HG02943 (cell line): ENCODE measurements at regions not wholly inside any gene's neighbourhood (a gene's known extent, or its start where the extent isn't known, plus 50 kb on each side); places are given as distances from the start of the nearest gene placed in this dataset.

ENCODE experiments used
- ATAC-seq: cut with Tn5 transposase; IDR thresholded peaks from one replicate; pipeline ENCODE4 v1.9.1; 2021; ENCODE audit warnings: mild to moderate bottlenecking, low read depth, moderate library complexity; ENCODE audit not compliant: unreplicated experiment

DNA sequence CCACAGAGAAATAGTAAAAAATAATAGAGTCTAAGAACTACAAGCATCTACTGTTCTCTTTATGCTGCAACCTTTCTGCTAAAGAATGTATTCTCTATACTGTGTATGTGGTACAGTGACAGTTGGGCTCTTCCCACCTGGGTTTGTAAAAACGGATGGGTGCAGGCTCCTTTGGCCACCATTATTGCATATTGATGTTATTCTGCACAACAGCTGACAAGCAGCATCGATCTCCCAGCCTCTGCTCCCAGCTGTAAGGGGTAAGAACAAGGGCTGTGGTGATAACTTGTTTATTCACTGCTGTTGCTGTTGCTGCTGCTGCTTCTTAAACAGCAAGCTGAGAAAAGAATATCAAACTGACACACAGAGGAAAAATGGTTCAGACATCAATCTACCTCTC is 56.1 kb downstream of the KCNRG start:
- no peak for ATAC-seq

DNA sequence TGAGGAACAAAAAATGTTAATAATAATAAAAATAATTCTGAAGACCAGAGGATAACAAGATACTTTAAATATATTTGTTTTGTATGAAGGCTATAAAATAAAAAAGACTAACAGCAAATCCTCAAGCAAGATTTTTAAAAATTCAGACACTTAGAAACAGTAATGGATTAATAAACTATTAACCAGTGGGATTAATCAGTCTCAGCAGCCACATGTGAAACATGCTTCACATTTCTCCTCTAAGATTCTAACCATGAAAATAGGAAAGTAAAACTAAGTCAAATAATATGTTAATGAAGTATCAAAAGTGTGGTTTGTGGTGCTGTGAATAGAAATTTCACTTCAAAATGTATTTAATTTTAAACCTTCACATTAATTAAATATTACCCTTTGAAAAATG is 57.4 kb downstream of the KCNRG start:
- ATAC-seq, result no peak

DNA sequence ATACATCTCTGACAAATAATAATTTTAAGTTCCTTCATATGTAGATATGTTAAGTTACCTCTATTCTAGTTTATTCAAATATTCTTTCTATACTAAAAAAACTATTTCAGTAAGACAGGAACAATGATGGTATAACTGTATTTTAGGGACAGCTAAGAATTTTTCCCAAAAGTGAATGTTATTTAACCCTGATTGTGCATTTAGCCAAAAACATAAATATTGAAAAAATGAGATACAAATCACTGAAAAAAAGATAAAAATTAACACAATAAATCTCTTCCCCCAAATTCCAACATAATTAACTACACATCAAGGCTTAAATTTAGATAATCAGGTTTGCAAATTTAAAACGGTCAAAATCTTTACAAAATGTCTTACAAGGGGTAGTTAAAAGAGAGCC is 58.1 kb downstream of the KCNRG start:
- ATAC-seq, result no peak

DNA sequence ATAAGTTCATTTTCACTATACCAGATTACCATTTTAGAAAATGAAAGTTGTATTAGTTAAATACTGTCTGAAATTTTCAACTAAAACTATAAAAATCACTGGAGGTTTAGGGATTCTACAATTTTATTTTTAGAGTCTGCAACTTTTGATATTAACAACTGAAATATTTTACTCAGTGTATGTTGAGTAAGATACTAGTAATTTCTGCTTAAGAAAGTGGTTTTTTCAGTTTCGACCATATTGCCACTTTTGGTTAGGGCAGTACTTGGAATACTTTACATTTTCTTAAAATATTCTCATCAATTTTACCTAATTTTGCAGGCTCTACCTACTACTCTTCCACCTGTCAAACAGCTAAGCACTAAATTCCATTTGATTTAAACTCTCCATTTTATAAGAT is 59.6 kb downstream of the KCNRG start:
- no peak for ATAC-seq

DNA sequence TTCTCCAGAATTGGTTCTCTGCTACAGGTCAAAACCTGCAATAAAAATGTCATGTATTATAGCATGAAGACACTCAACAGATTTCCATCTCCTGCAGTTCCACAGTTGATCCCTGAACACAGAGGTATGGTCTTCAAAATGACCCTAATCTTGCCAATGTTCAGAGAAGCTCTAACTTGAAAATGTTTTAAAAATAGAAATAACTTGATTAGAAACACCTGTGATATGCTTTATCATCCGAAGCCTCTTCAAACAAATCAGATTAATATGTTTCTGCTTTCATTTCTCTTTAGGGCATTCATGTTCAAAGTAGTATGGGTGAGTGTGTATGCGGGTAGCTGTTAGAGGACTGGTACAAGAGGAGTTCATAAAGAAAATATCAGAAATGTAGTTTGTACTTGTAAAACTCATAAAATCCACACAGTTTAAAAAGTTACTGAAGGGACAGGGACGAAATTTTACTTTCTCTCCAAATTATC is 60.4 kb downstream of the KCNRG start:
- no peak for ATAC-seq

DNA sequence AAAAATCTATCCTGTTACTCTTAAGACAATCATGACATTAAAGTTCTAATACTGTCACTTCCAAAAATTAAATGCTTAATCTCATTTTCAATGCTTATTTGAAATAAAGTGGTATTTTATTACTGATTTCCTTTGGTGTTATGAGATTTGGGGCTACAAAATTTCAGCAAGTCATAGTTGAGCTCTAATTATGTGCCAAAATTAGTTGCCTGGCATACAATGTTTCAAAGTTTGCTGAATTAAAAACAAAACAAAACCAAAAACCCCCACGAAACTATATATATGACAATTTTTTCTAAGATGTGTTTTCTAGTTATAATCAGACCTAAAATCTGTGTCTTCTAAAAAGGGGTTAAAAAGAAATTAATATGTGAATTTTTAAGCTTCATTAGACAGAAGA is 62.2 kb downstream of the KCNRG start:
- ATAC-seq, result no peak

DNA sequence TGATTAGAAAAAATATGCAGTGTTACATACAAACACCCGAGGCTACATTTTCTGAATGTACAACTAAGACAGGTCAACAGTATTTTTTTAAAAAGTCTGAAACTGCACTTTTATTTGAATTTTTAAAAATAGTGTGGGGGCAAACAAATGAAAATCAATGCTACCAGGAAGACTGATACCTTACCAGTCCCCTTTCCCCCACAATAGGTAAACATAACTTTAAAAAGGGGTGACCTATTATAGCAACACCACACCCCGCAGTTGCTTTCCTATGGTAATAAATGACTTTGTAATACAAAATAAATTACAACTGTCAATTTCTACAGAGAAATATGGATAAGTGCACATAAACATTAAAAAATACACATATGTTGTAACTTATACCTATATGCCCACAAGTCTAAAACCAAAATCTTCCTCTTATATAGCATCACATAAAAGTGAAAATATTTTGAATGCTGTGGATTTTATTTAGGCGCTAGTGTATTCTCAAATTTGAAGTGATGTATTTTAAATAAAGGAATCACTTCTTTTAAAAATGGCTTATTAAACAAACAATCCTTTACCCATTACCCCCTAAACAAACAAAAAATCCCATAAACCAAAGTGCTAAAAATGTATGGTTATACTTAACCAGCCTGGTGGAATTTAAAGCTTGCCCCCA is 63.1 kb downstream of the KCNRG start:
- ATAC-seq, result no peak

DNA sequence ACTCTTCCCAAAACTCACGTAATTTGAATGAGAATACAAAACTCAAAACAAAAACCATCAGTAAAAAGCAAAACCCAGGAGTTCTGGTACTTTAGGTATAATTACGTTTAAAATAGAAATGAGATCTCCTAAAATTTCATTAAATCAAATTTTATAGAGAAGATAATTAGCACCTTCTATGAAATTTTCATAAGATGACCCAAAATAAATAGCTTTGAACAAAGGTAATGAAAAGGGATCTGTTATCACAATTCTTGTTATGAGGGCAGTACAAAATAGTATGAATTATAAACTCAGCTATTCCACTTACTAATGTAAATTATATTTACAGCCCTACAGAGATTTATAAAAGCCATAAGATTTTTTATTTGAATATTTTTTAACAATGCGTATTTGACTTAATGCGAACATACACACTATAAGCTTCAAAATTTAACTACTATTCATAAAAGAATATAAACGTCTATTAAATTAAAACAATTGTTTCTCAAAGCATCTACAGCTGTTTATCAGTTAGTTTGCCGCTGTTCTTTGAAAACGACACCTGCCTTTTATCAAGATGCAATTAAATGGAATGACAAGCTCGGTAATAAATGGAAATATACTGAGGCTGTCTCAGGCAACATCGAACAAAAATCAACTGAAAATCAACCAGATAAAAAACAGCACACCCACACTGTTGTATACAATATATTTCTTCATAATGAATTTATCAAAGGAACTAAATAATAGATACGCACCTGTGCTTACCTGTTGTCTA is 63.8 kb downstream of the KCNRG start:
- no peak for ATAC-seq

DNA sequence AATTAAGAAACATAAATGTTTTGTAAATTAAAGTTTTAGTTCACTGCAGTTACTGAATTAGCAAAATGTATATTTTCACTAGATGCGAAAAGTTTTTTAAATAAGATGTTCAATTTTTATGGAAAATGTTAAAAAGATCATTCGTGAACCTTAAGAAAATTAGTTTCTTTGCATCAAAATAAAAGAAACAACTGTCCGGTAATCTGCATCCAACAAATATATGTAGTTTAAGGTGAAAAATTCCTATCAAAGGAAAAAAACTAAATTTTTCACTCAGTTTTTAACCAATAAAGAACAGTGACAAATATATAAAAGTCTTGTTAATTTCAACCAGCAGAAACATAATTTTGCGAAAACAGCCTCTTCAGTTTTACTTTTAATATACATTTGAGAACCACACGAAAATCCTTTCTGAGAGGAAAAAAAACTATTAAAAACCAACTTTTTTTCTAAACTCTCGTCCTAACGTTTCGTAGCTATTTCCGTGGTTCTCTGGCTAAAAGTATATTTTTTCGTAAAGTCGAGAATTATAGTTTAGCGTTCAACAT is 64.5 kb downstream of the KCNRG start:
- ATAC-seq, result no peak

DNA sequence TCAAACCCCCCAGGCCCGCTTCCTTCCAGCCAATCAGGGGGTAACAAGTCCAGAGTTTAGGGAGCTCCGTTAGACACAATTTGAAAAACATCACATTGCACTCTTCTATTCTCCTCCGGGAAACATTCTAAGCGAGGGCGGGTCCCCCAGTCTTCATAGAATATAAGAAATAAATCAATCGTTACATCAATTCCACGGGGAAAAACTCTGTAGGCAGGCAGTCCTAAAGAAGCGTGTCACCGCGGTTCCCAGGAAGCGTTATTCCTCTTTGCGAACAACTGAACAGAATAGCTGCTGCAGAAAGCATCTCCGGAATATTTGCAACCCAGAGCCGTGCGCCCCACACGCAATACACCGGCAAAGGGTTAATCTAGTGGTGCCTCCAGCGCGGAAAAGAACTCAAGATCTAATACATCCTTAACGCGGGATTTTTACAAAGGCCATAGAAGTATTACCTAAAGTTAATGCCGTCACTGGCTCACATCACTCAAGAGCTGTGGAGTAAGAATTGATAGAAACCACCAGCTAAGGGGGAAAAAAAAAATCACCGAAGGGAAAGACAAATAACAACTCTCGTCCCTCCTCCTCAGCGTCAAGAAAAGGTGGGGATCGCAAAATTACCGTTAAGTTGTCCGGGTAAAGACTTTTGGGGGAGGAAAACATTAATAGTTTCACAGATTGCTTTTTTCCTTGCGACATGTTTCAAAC is 65.1 kb downstream of the KCNRG start:
- no peak for ATAC-seq

DNA sequence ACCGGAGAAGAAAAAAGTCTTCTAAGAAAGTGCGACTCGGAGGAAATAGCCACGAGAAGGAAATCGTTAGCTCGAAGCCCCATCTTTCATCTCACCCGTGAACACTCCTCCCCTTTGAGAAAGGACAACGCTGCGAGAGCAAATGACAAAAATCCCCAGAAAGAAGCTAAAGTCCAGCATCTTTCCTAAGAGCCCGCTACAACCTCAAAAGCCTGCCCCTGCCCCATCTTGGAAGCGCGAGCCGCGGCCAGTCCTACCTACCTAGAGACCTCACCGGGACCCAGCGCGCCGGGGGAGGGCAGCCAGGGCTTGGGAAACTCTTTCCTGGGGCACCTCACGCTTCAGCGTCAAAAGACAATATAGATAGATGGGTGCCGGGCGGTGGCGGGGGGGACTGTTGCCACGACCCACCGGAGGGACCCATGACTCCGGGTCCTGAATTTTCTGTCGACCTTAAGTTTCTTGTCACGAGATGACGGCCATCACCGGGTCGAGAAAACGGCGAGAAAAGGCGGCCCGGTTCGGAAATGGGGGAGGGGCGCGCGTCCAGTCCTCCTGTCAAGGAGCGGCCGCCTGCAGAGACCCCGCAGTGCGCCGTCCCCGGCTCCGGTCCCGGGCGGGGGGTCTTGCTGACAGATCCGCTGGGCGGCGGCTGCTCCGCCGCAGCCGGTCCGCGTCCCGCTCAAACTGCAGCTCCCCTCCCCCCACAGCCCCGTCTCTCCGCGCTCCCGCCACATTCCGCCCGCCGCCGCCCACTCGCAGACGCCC is 65.9 kb downstream of the KCNRG start:
- ATAC-seq, result peak; percentile 2

DNA sequence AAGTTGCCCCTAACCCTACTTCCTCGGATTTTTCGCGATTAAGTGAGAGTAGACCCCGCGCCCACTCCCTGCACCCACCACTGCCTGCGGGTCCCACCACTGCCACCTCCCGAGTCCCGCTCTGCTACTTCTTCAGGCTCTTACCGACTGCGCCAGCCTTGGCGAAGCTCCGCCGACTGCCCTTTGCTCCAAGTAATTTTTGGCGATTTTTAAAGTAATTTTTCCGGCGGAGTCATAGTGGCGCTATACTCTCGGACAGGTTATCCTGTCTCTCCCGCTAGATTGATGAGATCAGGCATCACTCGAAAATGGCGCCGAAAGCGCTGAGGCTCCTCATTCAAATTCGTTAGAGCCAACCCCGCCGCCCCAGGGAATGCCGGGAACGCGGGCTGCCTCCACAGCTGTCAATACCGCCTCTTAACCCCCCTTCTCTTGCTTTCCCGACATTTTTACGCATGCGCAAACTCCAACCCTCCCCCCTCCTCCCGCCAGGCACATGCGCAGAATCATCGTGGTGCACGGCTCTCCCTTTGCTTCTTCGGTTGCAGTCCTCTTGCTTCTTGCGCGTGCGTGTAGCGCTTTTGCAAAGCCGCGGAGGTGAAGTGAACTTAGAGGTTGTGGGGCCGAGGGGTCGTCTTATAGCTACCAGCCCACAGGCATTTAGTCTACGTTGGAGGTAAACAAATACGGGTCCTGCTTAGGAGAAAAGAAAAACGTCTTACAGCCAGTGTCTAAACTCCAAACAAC is 66.6 kb downstream of the KCNRG start:
- peak; percentile 66 for ATAC-seq

DNA sequence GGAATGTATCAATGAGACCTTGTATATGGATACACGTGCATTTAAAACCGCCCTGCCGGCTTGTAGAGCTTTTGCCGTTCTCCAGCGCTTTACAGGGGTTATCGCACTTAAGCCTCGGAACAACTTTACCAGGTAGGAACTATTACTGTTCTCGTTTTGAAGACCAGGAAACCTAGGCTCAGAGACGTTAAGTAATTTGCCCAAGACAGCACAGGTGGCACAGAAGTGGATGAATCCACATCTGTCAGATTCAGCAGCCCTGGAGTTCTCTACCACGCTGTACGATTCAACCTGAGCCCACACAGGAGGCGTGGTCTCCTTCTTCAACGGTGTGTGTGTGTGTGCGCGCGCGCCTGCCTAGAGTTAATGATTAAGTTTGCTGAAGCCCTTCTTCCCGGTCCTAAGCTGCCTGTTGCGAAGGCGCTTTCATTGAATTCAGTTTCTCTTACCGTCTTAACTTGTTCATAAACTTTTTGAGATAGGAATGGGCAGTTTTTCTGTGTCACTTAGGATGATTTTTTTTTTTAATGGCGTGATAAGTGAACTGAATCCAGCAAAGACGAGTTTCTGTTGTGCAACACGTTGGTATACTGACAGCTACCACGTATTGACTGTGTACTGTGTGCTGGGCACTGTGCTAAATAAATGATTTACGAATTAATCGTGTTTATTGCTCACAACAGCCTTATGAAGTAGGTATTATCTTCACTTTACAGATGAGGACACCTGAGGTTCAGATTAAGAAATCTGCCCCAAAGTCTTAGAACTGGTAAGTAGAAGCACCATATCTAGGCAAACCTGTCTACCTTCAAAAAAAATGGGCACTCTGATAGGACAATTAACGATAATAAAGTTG is 67.4 kb downstream of the KCNRG start:
- peak; percentile 56 for ATAC-seq

DNA sequence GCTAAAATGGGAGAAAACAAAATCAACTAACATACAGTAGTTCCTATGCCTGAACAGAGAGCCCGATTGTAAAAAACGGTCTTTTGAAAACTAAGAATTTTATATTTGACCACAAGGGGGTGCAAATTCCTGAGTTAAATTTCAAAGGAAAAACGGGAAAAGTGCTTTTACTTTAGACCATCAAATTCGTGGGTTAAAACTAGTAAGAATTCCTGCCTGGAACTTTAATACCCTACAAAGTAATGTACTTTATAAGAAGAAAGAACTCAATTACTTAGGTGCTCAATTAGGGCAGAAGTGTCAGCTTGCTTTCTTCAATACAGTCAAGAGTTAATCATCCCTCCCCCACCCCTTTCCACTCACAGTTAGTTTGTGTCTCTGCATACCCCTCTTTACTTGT is 69.8 kb downstream of the KCNRG start:
- ATAC-seq, result no peak

DNA sequence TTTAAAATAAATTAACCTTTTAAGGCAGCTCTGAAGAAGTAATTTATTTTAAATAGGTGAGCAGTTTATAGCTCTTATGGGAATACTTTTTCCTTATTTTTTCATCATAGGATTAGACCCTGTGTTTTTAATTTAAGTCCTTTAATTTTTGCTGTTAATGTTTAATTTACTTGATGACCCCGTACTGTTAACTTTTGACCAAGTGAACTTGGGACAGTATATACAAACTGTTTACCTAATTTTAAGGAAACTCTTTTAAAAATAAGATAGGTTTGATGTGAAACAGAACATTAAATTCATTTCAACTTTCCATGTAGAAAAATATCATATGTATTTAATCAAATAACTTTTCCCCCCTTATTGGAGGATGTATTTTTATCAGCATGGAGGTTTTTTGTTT is 74.4 kb downstream of the KCNRG start:
- ATAC-seq, result no peak

DNA sequence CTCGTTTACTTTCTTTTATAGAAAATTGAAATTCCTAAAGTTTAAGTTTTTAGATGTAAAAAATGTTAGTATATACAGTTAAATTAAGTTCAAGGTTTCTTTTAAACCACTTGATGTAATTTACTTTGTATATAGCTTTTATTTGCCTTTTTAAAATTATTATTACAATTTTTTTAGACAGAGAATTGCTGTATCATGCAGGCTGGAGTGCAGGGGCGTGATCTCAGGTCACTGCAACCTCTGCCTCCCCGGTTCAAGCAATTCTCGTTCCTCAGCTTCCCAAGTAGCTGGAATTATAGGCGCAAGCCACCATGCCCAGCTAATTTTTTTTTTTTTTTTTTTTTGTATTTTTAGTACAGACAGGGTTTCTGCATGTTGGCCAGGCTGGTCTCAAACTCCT is 75.0 kb downstream of the KCNRG start:
- no peak for ATAC-seq

DNA sequence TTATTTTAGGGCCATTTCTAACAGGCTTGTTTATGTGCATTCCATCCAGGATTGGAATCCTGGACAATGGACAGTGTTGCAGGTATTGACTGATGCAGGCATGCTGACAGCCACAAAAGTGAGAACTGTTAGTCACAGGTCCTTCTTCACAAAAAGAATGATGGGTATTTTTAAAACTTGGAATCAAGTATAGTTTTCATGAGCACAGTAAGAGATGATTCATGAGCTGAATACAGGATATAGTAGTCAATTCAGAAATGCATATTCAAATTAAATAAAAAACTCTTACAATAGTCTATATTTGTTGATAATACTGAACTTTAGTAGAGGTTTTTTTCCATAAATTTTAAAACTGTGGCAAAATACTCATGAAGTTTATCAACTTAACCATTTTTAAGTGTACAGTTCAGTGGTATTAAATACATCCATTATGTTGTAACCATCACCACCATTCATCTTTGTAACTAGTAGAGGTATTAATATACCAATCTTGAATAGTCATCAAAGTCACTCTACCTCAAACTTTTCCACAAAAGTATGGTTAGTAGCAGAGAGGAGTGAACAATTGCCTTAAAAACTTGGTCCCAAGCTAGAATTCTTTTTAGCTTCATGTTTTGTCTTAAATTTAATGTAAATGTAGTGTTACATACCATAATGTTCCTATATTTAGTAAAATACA is 79.5 kb downstream of the KCNRG start:
- no peak for ATAC-seq

DNA sequence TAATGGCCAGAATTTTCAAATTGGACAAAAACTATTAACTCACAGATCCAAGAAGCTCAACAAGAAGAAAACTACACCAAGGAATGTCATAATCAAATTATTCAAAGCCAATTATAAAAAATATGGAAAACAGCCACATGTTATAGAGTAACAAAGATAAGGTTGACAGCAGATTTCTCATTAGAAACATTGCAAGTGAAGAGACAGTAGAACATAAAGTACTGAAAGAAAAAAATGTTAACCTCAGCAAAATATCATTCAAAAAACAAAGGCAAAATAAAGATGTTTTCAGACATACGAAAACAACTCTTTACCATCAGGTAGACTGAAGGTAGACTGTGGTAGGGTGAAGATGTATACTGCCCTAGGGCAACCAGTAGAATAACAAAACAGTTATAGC is 83.4 kb downstream of the KCNRG start:
- ATAC-seq, result no peak
